K562 (cell line): ENCODE measurements at regions not wholly inside any gene's neighbourhood (a gene's known extent, or its start where the extent isn't known, plus 50 kb on each side); places are given as distances from the start of the nearest gene placed in this dataset.
"Not testable (repeated sequence)": the region's sequence is repeated elsewhere in the genome, so short reads cannot be mapped to it uniquely, and the experiment has no call there.

Source experiments
- ATAC-seq: fragments of 200-7000 bp; cut with Tn5 transposase; 3 replicates; pipeline ENCODE4 v1.9.1; 2020; ENCODE audit warnings: moderate library complexity
- BruUV-seq: library from RNA; stranded (reverse); fragments of 400-500 nt; replicated peaks from 2 replicates; lab custom pipeline; 2021; lab: Mats Ljungman, UMichigan
- CTCF ChIA-PET: fragments of 300-600 bp; formaldehyde crosslinking; extraction: SDS; loops from one replicate; lab custom pipeline; 2021; ENCODE audit warnings: low intra/inter-chr PET ratio; lab: Yijun Ruan, JAX
- POLR2A ChIA-PET: fragments of 300-600, 350-650 bp; sonication (Branson Sonifier 250); formaldehyde crosslinking; extraction: SDS; loops from one replicate; lab custom pipeline; 2021; ENCODE audit warnings: antibody characterized with exemption, inconsistent platforms; lab: Yijun Ruan, JAX
- DNase-seq, 4 experiments: peaks; one replicate each; pipeline versions ENCODE4 v3.0.0 to v3.0.0-alpha.2; 2011 to 2018; ENCODE audit warnings: low spot score in 3 of 4, mixed read lengths in 3 of 4; ENCODE audit errors: extremely low read depth in 1 of 4
- FAIRE-seq: peaks from 2 replicates; lab custom pipeline; 2011; peaks lifted over from hg19 to GRCh38; lab: Jason Lieb, UNC
- H2AFZ ChIP-seq: 2 replicates; pipeline ENCODE4 v1.6.0; 2011; ENCODE audit warnings: low read depth, low read length, control low read depth, inconsistent platforms
- H3K27ac ChIP-seq: fragments of 200-600 bp; 3 replicates; pipeline ENCODE4 v1.8.0; 2011; ENCODE audit warnings: low read depth, mild to moderate bottlenecking, control low read depth, inconsistent platforms, low read length, moderate library complexity, mixed read lengths; ENCODE audit errors: extremely low read depth
- H3K27me3 ChIP-seq, 2 experiments: fragments of 300-600 bp in 1 of 2; 2 replicates in 1 of 2; 3 replicates in 1 of 2; pipeline versions ENCODE4 v1.6.0 to v1.8.0; 2011; ENCODE audit warnings: inconsistent platforms in 2 of 2, low read length in 2 of 2, mild to moderate bottlenecking in 1 of 2, mixed read lengths in 1 of 2, moderate library complexity in 1 of 2; ENCODE audit not compliant: control insufficient read depth in 2 of 2, insufficient read depth in 2 of 2
- H3K36me3 ChIP-seq: fragments of 300-600 bp; 3 replicates; pipeline ENCODE4 v1.8.0; 2011; ENCODE audit warnings: mild to moderate bottlenecking, low read length, inconsistent platforms; ENCODE audit not compliant: control insufficient read depth, insufficient read depth
- H3K4me1 ChIP-seq, 2 experiments: fragments of 200-600 bp in 1 of 2; replicated peaks in 1 of 2; 2 replicates in 1 of 2; 3 replicates in 1 of 2; pipeline versions ENCODE4 v1.5.1 to v1.8.0; 2011; ENCODE audit warnings: inconsistent platforms in 2 of 2, low read length in 2 of 2, mild to moderate bottlenecking in 1 of 2, mixed read lengths in 1 of 2, moderate library complexity in 1 of 2; ENCODE audit not compliant: control insufficient read depth in 2 of 2, insufficient read depth in 2 of 2
- H3K4me2 ChIP-seq: 2 replicates; pipeline ENCODE4 v1.6.1; 2011; ENCODE audit warnings: low read length, control low read depth, inconsistent platforms, mixed read lengths; ENCODE audit not compliant: insufficient read depth
- H3K4me3 ChIP-seq: fragments of 200-600 bp; sonication (generic), shearing (Covaris generic); 2 replicates; pipeline ENCODE4 v1.5.1; 2016; ENCODE audit warnings: control low read depth, inconsistent platforms
- H3K79me2 ChIP-seq: fragments of 200-600 bp; 3 replicates; pipeline ENCODE4 v1.8.0; 2011; ENCODE audit warnings: low read length, inconsistent platforms; ENCODE audit not compliant: control insufficient read depth, insufficient read depth
- H3K9ac ChIP-seq, 2 experiments: 2 replicates each; pipeline versions ENCODE4 v1.6.0 to v1.6.1; 2011; ENCODE audit warnings: low read depth in 2 of 2, low read length in 2 of 2, control low read depth in 1 of 2, inconsistent platforms in 1 of 2, mild to moderate bottlenecking in 1 of 2, mixed read lengths in 1 of 2; ENCODE audit not compliant: insufficient read depth in 1 of 2
- H3K9me1 ChIP-seq: one replicate; pipeline ENCODE4 v1.6.0; 2011; ENCODE audit warnings: inconsistent platforms, mild to moderate bottlenecking, low read length, moderate library complexity; ENCODE audit not compliant: control insufficient read depth, insufficient read depth
- H3K9me3 ChIP-seq: replicated peaks from 2 replicates; pipeline ENCODE4 v1.5.1; 2011; ENCODE audit warnings: low read depth, low read length, inconsistent platforms; ENCODE audit not compliant: control insufficient read depth, insufficient read depth
- H4K20me1 ChIP-seq: replicated peaks from 2 replicates; pipeline ENCODE4 v1.6.1; 2011; ENCODE audit warnings: low read length, inconsistent platforms, mixed read lengths; ENCODE audit not compliant: control insufficient read depth, insufficient read depth
- ATF7 ChIP-seq: fragments of 450-650 bp; IDR thresholded peaks from 2 replicates; pipeline ENCODE4 v1.7.1; 2014; ENCODE audit warnings: mild to moderate bottlenecking, moderate library complexity
- BMI1 ChIP-seq: fragments of 150-350 bp; IDR thresholded peaks from 2 replicates; pipeline ENCODE4 v1.6.1; 2014; ENCODE audit warnings: low read length
- CHD2 ChIP-seq: IDR thresholded peaks from 2 replicates; pipeline ENCODE4 v1.6.1; 2011; ENCODE audit warnings: low read depth, low read length
- CREB1 ChIP-seq, 2 experiments: sonication (generic) in 1 of 2; formaldehyde crosslinking in 1 of 2; IDR thresholded peaks; 2 replicates each; pipeline versions ENCODE4 v1.6.1 to v1.8.0; 2012 to 2022; ENCODE audit warnings: inconsistent platforms in 1 of 2, mild to moderate bottlenecking in 1 of 2, missing genetic modification reagents in 1 of 2, moderate library complexity in 1 of 2
- HDAC2 ChIP-seq: fragments of 450-650 bp; IDR thresholded peaks from 2 replicates; pipeline ENCODE4 v1.6.1; 2016; ENCODE audit warnings: mild to moderate bottlenecking
- MEIS2 ChIP-seq: fragments of 450-650 bp; IDR thresholded peaks from 2 replicates; pipeline ENCODE4 v1.6.1; 2014; ENCODE audit warnings: mild to moderate bottlenecking; ENCODE audit not compliant: partially characterized antibody
- NFIC ChIP-seq: fragments of 450-650 bp; IDR thresholded peaks from 2 replicates; pipeline ENCODE4 v1.6.1; 2017; ENCODE audit warnings: mild to moderate bottlenecking, inconsistent platforms
- NR2F6 ChIP-seq: fragments of 450-650 bp; formaldehyde crosslinking; IDR thresholded peaks from 2 replicates; pipeline ENCODE4 v1.4.0; 2020; ENCODE audit warnings: mild to moderate bottlenecking
- PCBP1 ChIP-seq: fragments of 200-400 bp; formaldehyde crosslinking; IDR thresholded peaks from 2 replicates; pipeline ENCODE4 v1.6.1; 2018; ENCODE audit warnings: mild to moderate bottlenecking, low read depth, low read length; ENCODE audit not compliant: poor library complexity, severe bottlenecking
- RBBP5 ChIP-seq: fragments of 200-600 bp; sonication (generic); IDR thresholded peaks from 2 replicates; pipeline ENCODE4 v1.6.1; 2012; ENCODE audit warnings: borderline replicate concordance, mild to moderate bottlenecking, low read length, control low read depth, inconsistent platforms; ENCODE audit not compliant: insufficient read depth, poor library complexity, severe bottlenecking
- RFX5 ChIP-seq: IDR thresholded peaks from 2 replicates; pipeline ENCODE4 v1.6.1; 2011; ENCODE audit warnings: low read depth, mild to moderate bottlenecking, improper control_type of control experiment, low read length
- SP1 ChIP-seq: sonication (generic); formaldehyde crosslinking; IDR thresholded peaks from 2 replicates; pipeline ENCODE4 v1.8.1; 2022; ENCODE audit warnings: mild to moderate bottlenecking, missing genetic modification reagents
- TAF1 ChIP-seq: IDR thresholded peaks from 2 replicates; pipeline ENCODE4 v1.6.1; 2011; ENCODE audit warnings: mild to moderate bottlenecking, low read length, moderate library complexity; ENCODE audit not compliant: insufficient read depth, control insufficient read depth, severe bottlenecking; ENCODE audit errors: extremely low read depth
- TARDBP ChIP-seq: fragments of 450-650 bp; IDR thresholded peaks from 2 replicates; pipeline ENCODE4 v1.6.1; 2016
- ZNF232 ChIP-seq: sonication (generic); formaldehyde crosslinking; IDR thresholded peaks from 2 replicates; pipeline ENCODE4 v1.8.0; 2022; ENCODE audit warnings: mild to moderate bottlenecking, missing genetic modification reagents
- ZNF239 ChIP-seq: fragments of 250-450 bp; sonication (Bioruptor Pico); IDR thresholded peaks from 2 replicates; pipeline ENCODE4 v1.4.0; 2020; ENCODE audit warnings: mild to moderate bottlenecking
- WGBS: fragments of 100-300 bp; shearing (Covaris generic); methylation state at CpG from one replicate; pipeline ENCODE4 v1.1.6; 2016; ENCODE audit warnings: low coverage, mixed read lengths; ENCODE audit not compliant: insufficient coverage; ENCODE audit errors: missing lambda C conversion rate; 5-methylcytosine and 5-hydroxymethylcytosine counted together
- in situ Hi-C: fragments of 300-500 bp; cut with MboI; formaldehyde crosslinking; loops from 4 replicates; pipeline ENCODE4 v1.15.0; 2018; ENCODE audit warnings: inconsistent platforms, mixed read lengths
- intact Hi-C: fragments of 100-400 bp; cut with micrococcal nuclease; formaldehyde crosslinking; loops from 2 replicates; pipeline ENCODE4 v1.14.2; 2022
- TF ChIP-seq, protein P1 (sequence below): fragments of 250-450 bp; sonication (Bioruptor Pico); IDR thresholded peaks from 2 replicates; pipeline ENCODE4 v1.9.0; 2021; ENCODE audit warnings: mild to moderate bottlenecking
- TF ChIP-seq, protein P2 (sequence below): sonication (generic); IDR thresholded peaks from 2 replicates; pipeline ENCODE4 v1.6.1; 2016

DNA sequence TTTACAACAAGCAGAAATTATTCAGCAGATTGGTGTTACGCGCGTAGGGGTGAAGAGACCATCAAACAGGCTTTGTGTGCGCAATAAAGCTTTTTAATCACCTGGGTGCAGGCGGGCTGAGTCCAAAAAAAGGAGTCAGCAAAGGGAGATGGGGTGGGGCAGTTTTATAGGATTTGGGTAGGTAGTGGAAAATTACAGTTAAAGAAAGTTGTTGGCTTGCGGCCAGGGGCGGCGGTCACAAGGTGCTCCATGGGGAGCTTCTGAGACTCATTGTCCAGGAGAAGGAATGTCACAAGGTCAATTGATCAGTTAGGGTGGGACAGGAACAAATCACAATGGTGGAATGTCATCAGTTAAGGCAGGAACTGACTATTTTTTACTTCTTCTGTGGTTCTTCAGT lies 129.3 kb downstream of the SLC7A11 start:
- in situ Hi-C loops, H3K79me2 ChIP-seq, H3K27ac ChIP-seq, ATAC-seq, H3K27me3 ChIP-seq, H3K9me3 ChIP-seq, CTCF ChIA-PET, H3K4me1 ChIP-seq, FAIRE-seq, H3K4me2 ChIP-seq, DNase-seq, H4K20me1 ChIP-seq, H3K4me3 ChIP-seq, H3K9me1 ChIP-seq, H3K36me3 ChIP-seq, H3K9ac ChIP-seq, H2AFZ ChIP-seq, intact Hi-C loops, BruUV-seq, POLR2A ChIA-PET: not testable (repeated sequence)
- TF ChIP-seq NFIC = peak; percentile 34; the same call in 1 of the 2 replicates
- WGBS = 27% methylated on average over 8 of the region's 8 CpGs

DNA sequence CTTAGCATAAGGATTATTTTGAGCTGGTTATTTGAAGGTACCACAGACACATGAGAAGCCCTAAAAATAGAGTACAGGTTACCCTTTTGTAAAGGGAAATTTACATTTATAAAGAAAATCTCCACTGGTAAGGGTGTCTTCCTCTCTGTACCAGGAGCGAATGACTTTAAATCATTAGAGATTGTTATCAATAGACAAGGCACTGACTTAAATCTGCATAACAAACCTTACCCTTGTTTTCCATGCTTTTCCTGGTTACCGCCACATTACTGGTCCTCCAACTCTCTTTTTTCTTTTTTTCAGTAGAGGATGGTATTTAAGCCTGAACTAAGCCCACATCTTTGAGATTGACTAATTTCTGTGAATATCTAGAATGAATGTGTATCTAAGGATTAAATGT lies 129.8 kb downstream of the SLC7A11 start:
- no peak overlapping the region for H3K4me3 ChIP-seq
- in situ Hi-C loops = no loop called here
- ChIA-PET POLR2A (no interaction called here), CTCF (no interaction called here)
- no peaks in the 10 kb centered on the region for H3K9me3 ChIP-seq
- H3K4me2 ChIP-seq = no peak overlapping the region
- FAIRE-seq = no peak
- 0% methylated on average over 2 of the region's 2 CpGs for WGBS
- no peaks in the 10 kb centered on the region for H4K20me1 ChIP-seq
- no peaks in the 10 kb centered on the region for H3K27me3 ChIP-seq
- no peaks in the 10 kb centered on the region for H3K4me1 ChIP-seq
- no peaks in the 10 kb centered on the region for H3K9me1 ChIP-seq
- no peak for DNase-seq
- H3K27ac ChIP-seq = no peak overlapping the region
- no peaks in the 10 kb centered on the region for H3K36me3 ChIP-seq
- no peaks in the 10 kb centered on the region for H3K79me2 ChIP-seq
- no TSS peak for BruUV-seq
- H3K9ac ChIP-seq = no peak overlapping the region
- no peak for ATAC-seq
- TF ChIP-seq TARDBP (no peak), SP1 (no peak), HDAC2 (no peak), MEIS2 (no peak), ATF7 (no peak), CREB1 (IDR thresholded peaks at IDR 0.05) (no peak), CREB1 (CRISPR knock-in tag; IDR thresholded peaks at IDR 0.05) (no peak), ZNF232 (CRISPR knock-in tag) (no peak), BMI1 (no peak), CHD2 (no peak), NR2F6 (CRISPR knock-in tag) (no peak), PCBP1 (no peak), ZNF239 (CRISPR knock-in tag) (no peak), RBBP5 (no peak), RFX5 (no peak), TAF1 (no peak)
- TF ChIP-seq, protein P1, sequence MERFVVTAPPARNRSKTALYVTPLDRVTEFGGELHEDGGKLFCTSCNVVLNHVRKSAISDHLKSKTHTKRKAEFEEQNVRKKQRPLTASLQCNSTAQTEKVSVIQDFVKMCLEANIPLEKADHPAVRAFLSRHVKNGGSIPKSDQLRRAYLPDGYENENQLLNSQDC = no peak
- TF ChIP-seq, protein P2, sequence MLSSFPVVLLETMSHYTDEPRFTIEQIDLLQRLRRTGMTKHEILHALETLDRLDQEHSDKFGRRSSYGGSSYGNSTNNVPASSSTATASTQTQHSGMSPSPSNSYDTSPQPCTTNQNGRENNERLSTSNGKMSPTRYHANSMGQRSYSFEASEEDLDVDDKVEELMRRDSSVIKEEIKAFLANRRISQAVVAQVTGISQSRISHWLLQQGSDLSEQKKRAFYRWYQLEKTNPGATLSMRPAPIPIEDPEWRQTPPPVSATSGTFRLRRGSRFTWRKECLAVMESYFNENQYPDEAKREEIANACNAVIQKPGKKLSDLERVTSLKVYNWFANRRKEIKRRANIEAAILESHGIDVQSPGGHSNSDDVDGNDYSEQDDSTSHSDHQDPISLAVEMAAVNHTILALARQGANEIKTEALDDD = no peak
- TF ChIP-seq, all 486 proteins: peak for 0
- intact Hi-C loops = no loop called here
- H2AFZ ChIP-seq = no peak overlapping the region
